Pons (tissue), 1 donor: ENCODE measurements at regions not wholly inside any gene's neighbourhood (a gene's known extent, or its start where the extent isn't known, plus 50 kb on each side); places are given as distances from the start of the nearest gene placed in this dataset.
"Not testable (repeated sequence)": the region's sequence is repeated elsewhere in the genome, so short reads cannot be mapped to it uniquely, and the experiment has no call there.

Experiments used
- DNase-seq: peaks from one replicate; pipeline ENCODE4 v3.0.0-alpha.2; 2016; ENCODE audit warnings: low spot score

DNA sequence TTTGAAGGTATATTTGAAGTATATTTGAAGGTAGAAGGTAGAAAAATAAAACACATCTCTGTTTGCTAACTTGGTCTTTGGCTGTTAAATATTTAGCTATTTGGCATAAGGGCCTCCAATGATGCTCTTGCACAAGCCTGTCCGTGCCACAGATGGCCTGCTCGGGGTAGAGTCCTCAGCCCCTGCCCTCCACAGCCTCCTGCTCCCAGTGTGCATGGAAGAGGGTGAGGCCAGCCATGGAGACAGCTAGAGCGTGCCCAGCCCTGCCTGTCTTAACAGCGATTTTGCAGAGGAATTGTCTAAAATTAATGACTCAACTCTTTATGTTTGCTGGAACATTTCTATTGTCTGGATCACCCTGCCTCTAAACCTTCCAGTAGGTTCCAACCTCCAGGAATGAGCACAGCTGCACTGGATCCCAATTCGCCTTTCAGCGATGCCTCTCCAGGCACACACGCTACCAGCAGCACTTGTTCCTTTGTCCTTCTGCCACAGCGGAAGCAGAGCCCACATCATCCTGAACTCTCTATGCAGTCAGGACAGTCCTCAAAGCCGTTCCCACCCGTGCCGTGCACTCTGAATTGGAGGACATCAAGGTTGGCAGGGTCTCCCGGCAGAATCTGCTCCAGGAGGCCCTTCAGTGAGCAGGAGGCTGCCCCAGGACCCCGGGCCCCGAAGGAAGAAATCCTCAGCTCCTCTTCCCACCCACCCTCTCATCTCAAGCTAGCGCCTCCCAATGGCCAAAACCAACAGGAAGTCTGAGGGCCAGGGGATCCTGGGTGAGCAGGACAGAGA is 254.0 kb upstream of the IRX1 start:
- no peak for DNase-seq

DNA sequence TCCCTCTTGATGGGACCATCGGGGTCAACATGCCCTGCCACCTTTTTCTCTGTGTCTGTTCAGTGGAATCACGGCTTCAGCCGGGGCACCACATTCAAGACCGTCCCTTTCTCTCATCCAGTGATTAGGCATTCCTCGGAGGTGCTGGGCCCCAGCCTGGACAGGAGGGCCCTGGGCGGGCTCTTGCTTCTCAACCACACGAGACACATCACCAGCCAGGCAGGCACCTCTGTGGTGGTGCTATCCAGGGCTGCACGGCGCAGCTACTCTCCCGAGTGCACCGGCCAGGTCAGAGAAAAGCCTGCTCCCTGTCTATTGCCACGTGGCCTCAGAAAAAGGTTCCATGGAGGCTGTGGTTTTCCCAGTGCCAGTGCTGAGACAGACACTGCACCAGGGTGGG is 255.2 kb upstream of the IRX1 start:
- DNase-seq, result no peak

- DNase-seq, result no peak
These were observed 255.9 kb upstream of the IRX1 start for GRCh38 chr5:3339798-3340115.

DNA sequence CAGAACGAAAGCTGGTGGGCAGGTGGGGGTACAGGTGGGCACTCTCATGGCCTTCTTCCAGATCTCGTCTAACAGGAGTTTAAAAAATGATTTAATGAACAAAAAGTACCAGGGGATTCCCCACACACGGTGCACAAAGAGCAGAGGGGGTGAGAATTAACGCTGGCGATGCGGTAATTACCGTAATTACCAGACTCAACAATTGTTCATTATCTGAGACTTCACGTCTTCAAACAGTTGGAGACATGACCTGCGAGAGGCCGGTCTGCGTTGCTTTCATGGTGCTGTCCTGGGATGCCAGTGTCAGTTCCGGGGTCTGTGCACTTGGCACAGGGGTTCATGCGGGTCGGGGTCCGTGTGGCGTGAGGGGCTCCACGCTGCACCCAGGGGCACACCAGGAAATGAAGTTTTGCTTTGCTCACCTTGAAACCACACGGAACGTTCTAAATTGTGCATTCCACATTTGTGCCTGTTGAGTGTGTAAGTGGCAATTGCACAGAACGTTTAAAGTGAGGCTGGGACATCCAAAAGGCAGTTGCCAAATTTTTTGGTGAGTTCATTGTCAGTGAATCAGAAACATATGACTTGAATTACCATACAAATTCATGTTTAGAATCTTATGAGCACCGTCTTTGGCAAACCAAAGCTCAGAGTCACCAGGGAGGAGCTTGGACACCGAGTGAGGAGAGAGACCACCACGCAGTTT is 256.4 kb upstream of the IRX1 start:
- no peak for DNase-seq

DNA sequence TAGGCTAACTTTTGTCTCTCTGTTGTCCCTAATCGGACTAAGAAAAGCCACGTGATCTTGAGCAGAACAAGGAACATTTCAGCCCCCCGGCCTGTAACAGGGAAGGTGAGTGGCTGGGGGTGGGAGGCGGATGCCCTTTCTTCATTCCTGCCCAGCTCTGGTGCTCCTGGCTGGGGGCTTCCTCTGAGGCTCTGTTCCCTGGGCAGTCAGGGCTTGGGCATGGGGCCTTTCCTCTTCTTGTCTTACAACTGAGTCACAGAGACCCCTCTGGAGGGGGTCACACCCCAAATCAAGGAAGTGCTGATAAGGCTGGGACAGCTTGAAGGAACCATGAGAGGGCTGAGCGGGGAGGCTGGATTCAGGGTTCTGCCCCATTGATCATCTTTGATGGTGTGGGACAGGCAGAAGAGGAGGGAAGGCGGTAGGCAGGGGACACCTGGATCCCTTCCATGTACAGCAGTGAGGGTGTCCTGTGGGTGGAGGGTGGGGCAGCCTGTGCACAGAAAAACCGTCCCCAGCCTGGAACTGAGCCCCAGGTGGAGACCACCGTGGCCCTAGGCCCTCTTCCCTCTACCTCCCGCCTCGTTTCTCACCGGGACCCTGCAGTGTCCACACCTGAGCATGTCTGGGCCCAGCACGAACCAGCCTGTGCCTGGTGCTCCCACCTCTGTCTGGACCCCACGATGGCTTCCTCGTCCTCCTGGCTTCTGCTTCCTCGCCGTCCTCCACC is 257.7 kb upstream of the IRX1 start:
- DNase-seq, result no peak

GRCh38 chr5:3336666-3337065 is 259.0 kb upstream of the IRX1 start:
- no peak for DNase-seq

DNA sequence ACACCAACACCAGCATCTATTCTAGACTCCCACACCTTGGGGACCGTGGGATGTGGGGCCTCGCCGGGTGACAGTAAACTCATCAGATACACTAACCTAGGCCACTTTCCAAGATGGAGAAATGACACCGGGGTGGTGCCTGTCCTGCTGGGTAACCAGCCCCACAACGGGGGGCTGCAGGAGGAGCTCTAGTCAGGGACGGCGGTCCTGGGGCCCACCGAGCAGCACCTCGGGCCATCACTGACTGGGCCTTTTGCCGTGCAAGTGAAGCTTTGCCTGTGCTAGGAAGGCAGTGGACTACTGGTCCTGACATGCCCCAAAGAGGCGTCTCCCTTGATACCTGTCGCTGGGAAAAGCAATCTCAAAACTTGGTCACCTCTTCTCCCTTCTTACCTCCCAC is 260.3 kb upstream of the IRX1 start:
- no peak for DNase-seq

DNA sequence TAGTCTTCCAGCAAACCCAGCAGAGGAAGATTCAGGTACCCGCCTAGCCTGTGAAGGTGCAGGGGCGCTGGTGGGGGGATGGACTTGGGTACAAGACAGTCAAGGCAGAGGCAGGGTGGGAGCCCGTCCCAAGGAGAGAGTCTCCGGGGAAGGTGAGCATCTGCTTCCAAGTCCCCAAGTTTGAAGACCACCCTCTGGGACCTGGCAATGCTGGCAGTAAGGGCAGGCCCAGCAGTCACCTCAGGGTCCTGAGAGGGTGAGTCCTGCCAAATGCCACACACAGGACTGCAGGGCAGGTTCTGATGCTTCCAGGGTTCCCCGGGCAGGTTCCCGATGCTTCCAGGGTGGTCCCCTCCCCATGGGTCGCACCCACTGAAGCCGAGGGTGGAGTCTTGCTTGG is 261.8 kb upstream of the IRX1 start:
- no peak for DNase-seq

- DNase-seq, result no peak
These were observed 262.5 kb upstream of the IRX1 start for GRCh38 chr5:3333105-3333504.

GRCh38 chr5:3331819-3332218 is 263.8 kb upstream of the IRX1 start:
- no peak for DNase-seq

GRCh38 chr5:3330442-3330841 is 265.2 kb upstream of the IRX1 start:
- DNase-seq, result no peak

- no peak for DNase-seq
These were observed 266.2 kb upstream of the IRX1 start for GRCh38 chr5:3329427-3329826.

DNA sequence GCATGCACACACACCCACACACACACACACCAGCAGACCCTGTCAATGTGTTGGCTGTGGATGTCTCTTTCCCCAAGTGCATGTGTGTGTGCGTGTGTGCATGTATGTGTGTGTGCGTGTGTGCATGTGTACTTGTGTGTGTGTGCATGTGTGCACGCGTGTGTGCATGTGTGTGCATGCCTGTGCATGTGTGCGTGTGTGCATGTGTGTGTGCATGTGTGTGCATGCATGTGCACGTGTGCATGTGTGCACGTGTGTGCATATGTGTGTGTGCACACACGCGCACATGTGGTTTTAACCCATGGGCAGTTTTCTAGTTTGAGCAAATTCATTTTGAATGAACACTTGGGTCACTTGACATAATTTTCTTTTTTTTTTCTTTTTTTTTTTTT is 268.8 kb upstream of the IRX1 start:
- no peak for DNase-seq

- DNase-seq, result no peak
These were observed 269.4 kb upstream of the IRX1 start for GRCh38 chr5:3325972-3326840.

DNA sequence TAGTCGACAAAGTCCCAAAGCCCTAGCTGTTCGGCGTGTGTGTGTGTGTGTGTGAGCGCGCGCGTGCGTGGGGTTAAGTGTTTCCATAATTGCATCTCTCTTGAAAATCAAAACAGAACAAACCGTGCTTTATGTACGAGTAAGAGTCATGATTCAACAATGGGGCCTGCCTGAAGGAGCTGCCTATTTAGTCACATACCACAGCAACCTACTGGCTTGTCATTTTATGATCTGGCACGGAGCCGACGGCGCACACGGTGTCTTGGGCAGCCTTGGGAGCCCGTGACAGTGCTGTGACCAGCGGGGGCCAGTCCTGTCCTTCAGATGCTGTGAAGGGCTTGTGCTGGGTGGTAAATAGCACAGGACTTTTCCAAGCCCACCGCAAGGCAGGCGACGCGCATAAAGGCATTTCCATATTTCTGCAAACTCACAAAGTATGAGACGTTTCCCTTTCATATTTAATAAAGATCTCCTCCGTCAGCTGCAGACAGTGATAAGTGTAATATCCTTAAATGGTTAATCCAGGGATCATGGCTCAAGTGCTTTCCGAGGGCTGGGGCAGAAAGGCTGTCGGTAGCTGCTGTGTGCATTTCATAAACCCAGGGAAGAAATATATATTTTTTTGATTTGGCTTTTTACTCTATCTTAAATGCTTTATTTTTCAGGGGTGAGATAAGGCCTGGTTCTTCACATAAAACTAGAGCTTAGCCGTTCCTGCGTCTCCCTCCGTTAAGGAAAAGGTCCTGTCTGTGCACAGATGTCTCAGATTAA is 270.2 kb upstream of the IRX1 start:
- DNase-seq, result no peak

DNA sequence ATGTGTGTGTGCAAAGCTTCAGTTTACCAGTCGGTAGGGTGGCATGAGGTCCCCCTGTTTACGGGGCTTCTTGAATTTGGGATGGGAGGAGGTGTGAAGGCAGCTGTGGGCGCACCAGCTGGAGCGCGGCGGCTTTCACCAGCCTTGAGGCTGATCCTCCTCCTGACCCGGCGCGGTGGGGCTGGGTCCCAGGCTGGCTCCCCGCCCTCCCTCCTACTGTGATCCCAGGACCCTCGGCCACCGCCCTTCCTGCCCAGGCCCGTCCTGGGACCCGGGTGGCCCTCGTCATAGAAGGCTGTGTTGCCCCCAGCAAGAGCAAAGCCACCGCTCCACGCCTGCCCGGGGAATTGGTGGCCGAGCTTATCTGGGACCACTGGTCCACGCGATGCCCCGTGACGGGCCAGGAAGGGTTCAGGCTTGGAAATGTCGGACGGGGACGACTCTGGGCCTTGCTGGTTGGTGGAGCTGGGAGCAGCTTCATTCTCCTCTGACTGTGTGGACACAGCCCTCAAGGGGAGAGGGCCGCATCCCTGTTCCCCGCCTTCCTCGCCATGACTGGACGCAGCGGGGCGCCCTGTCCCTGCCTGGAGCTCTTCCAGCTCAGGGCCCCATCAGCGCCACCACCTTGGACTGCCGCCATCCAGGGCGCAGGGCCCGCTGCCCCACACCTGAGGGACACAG is 271.1 kb upstream of the IRX1 start:
- DNase-seq, result no peak

- DNase-seq, result not testable (repeated sequence)
These were observed 271.7 kb upstream of the IRX1 start for GRCh38 chr5:3323966-3324365.

GRCh38 chr5:3323144-3323543 is 272.5 kb upstream of the IRX1 start:
- no peak for DNase-seq

- no peak for DNase-seq
These were observed 273.0 kb upstream of the IRX1 start for GRCh38 chr5:3322642-3323041.

DNA sequence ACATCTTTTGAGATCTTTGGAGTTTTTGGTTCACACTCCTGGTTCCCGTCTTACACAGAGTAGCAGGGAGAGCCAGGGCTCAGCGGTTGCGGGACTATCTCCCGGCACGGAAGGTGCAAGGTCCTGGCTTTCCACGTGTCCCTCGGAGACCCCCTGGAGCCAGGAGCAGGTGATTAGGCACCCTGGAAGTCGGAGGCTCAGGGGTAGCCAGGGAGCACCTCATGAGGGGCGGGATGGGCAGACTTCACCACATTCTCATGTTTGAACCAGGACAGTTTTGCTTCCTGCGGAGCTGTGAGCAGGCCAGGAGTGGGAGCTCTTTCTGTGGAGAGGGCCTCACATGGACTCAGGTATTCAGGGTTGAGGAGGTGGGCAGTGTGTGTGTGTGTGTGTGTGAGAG is 273.7 kb upstream of the IRX1 start:
- DNase-seq, result no peak
